ENCODE measurements at regions not wholly inside any gene's neighbourhood (a gene's known extent, or its start where the extent isn't known, plus 50 kb on each side); places are given as distances from the start of the nearest gene placed in this dataset.

- TF ChIP-seq CTCF (IDR thresholded peaks at IDR 0.05; ENCODE audit: low read length): no peak
- no peak for TF ChIP-seq EZH2 (IDR thresholded peaks at IDR 0.05; ENCODE audit: borderline replicate concordance, low read length)
Observed at GRCh38 chr10:130858626-130859025, 452.9 kb downstream of the TCERG1L start.
